ENCODE measurements at regions not wholly inside any gene's neighbourhood (a gene's known extent, or its start where the extent isn't known, plus 50 kb on each side); places are given as distances from the start of the nearest gene placed in this dataset.

GRCh38 chr7:80991654-80992053 lies 72.8 kb upstream of the SEMA3C start:
- H3K79me2 ChIP-seq (ENCODE audit: control insufficient read depth in 1 of 2, insufficient read depth in 2 of 2, low read length in 2 of 2): no peaks in the 10 kb centered on the region
- CTCF ChIA-PET (ENCODE audit: partially characterized antibody): no interaction called here
- TF ChIP-seq MAFK (IDR thresholded peaks at IDR 0.05; ENCODE audit: low read depth, low read length): no peak
- no peak for TF ChIP-seq ATF2 (IDR thresholded peaks at IDR 0.05; ENCODE audit: low read length)
- TF ChIP-seq FOSL1 (IDR thresholded peaks at IDR 0.05; ENCODE audit: insufficient read depth, low read depth, low read length): no peak
- no peak for TF ChIP-seq SIX5 (IDR thresholded peaks at IDR 0.05; ENCODE audit: low read depth, low read length)
- no peak for TF ChIP-seq BCL11A (IDR thresholded peaks at IDR 0.05; ENCODE audit: low read depth in 2 of 2, low read length in 2 of 2)
- TF ChIP-seq E2F6 (IDR thresholded peaks at IDR 0.05): no peak
- TF ChIP-seq GABPA (IDR thresholded peaks at IDR 0.05; ENCODE audit: borderline replicate concordance, insufficient read depth, low read length): no peak
- no peak for TF ChIP-seq RXRA (IDR thresholded peaks at IDR 0.05; ENCODE audit: insufficient read depth, low read depth, low read length)
- TF ChIP-seq CEBPB (IDR thresholded peaks at IDR 0.05; ENCODE audit: low read depth, low read length): no peak
- TF ChIP-seq RAD21 (IDR thresholded peaks at IDR 0.05 in 1 of 2, conservative IDR thresholded peaks at IDR 0.05 in 1 of 2; ENCODE audit: low read depth in 2 of 2, low read length in 2 of 2): no peak
- TF ChIP-seq SUZ12 (IDR thresholded peaks at IDR 0.05; ENCODE audit: low read length): no peak
- TF ChIP-seq TBP (IDR thresholded peaks at IDR 0.05; ENCODE audit: low read depth, low read length): no peak
- TF ChIP-seq SIRT6 (IDR thresholded peaks at IDR 0.05; ENCODE audit: low read length): no peak

More at GRCh38 chr7:80991654-80992053, 72.8 kb upstream of the SEMA3C start:
- H3K27ac ChIP-seq (ENCODE audit: low read depth, low read length): no peak overlapping the region
- H3K9ac ChIP-seq (replicated peaks in 1 of 4; ENCODE audit: extremely low read depth in 1 of 4, low read depth in 3 of 4, low read length in 3 of 4): no peak overlapping the region
- no peak overlapping the region for H3K4ac ChIP-seq (replicated peaks; ENCODE audit: insufficient read length, low read depth, low read length)
- H3K23me2 ChIP-seq (ENCODE audit: low read depth, low read length): no peaks in the 10 kb centered on the region
- no peaks in the 10 kb centered on the region for H3K27me3 ChIP-seq (replicated peaks in 1 of 4; ENCODE audit: control insufficient read depth in 3 of 4, extremely low read depth in 1 of 4, insufficient read depth in 3 of 4, low read length in 3 of 4)
- no peak overlapping the region for H3K23ac ChIP-seq (ENCODE audit: insufficient read length)
- no peak overlapping the region for H3K18ac ChIP-seq (ENCODE audit: extremely low read depth, low read length)
- H2AFZ ChIP-seq (ENCODE audit: low read length): no peak overlapping the region
- H3K4me3 ChIP-seq (ENCODE audit: extremely low read depth in 1 of 4, insufficient read depth in 2 of 4, low read depth in 3 of 4, low read length in 4 of 4): no peak overlapping the region
- POLR2A ChIA-PET (ENCODE audit: partially characterized antibody): no interaction called here
- FAIRE-seq (no peak), DNase-seq (ENCODE audit: low read depth in 1 of 2, low spot score in 2 of 2) (no peak)
- no peak overlapping the region for H2BK20ac ChIP-seq (ENCODE audit: low read length)
- H2BK120ac ChIP-seq (replicated peaks; ENCODE audit: low read depth, low read length): no peak overlapping the region
- H2AK5ac ChIP-seq (ENCODE audit: low read depth, low read length): no peak overlapping the region
- no peak overlapping the region for H4K5ac ChIP-seq (ENCODE audit: insufficient read length, low read depth, low read length)
- no peaks in the 10 kb centered on the region for H4K20me1 ChIP-seq (replicated peaks in 1 of 2; ENCODE audit: control insufficient read depth in 1 of 2, insufficient read depth in 2 of 2, low read length in 2 of 2)
- H3K14ac ChIP-seq (ENCODE audit: insufficient read length): no peak overlapping the region
- H2BK15ac ChIP-seq (ENCODE audit: low read length): no peak overlapping the region
- H3K4me2 ChIP-seq (ENCODE audit: insufficient read depth in 1 of 2, low read depth in 2 of 2, low read length in 2 of 2): no peak overlapping the region
- H2BK12ac ChIP-seq (ENCODE audit: low read depth, low read length): no peak overlapping the region
- WGBS, 2 experiments (ENCODE audit: extremely low coverage in 1 of 2, insufficient coverage in 1 of 2, insufficient read length in 1 of 2, insufficient replicate concordance in 2 of 2, low coverage in 1 of 2, low lambda C conversion rate in 2 of 2, missing lambda C conversion rate in 1 of 2): 92% methylated on average over 4 of the region's 5 CpGs; no CpG with 5 or more reads in 1 of the 2 experiments
- no peak overlapping the region for H3K56ac ChIP-seq (replicated peaks; ENCODE audit: insufficient read length, low read depth, low read length)
- no peaks in the 10 kb centered on the region for H3K4me1 ChIP-seq (replicated peaks in 1 of 4; ENCODE audit: control insufficient read depth in 3 of 4, insufficient read depth in 4 of 4, low read length in 3 of 4)
- no peaks in the 10 kb centered on the region for H3K79me1 ChIP-seq (ENCODE audit: low read depth, low read length)
- H3K9me3 ChIP-seq (ENCODE audit: insufficient read depth in 2 of 2, low read depth in 1 of 2, low read length in 1 of 2): no peaks in the 10 kb centered on the region
- H2BK5ac ChIP-seq (ENCODE audit: low read depth, low read length): no peak overlapping the region
- H4K91ac ChIP-seq (replicated peaks; ENCODE audit: insufficient read length, low read length): no peak overlapping the region
- H4K8ac ChIP-seq (ENCODE audit: extremely low read depth, insufficient read depth, low read length): no peak overlapping the region
- no peaks in the 10 kb centered on the region for H3K36me3 ChIP-seq (ENCODE audit: control insufficient read depth in 2 of 4, insufficient read depth in 4 of 4, low read length in 3 of 4)
